Calu3 (cell line): ENCODE measurements at regions not wholly inside any gene's neighbourhood (a gene's known extent, or its start where the extent isn't known, plus 50 kb on each side); places are given as distances from the start of the nearest gene placed in this dataset.

Experiments used
- BruUV-seq: library from RNA; stranded (reverse); fragments of 400-500 nt; replicated peaks from 2 replicates; lab custom pipeline; 2021; lab: Mats Ljungman, UMichigan
- CTCF ChIA-PET: fragments of 300-600 bp; sonication (Branson Sonifier 250); formaldehyde crosslinking; loops from one replicate; lab custom pipeline; 2022; ENCODE audit warnings: antibody characterized with exemption; lab: Charles Lee
- DNase-seq: peaks from one replicate; pipeline ENCODE4 v3.0.0; 2022
- H3K27ac Mint-ChIP-seq: one replicate; pipeline ENCODE4 v1.8.0; 2022; ENCODE audit warnings: mixed read lengths; ENCODE audit not compliant: unreplicated experiment
- H3K27me3 Mint-ChIP-seq: one replicate; pipeline ENCODE4 v1.8.0; 2022; ENCODE audit warnings: mixed read lengths; ENCODE audit not compliant: unreplicated experiment
- H3K36me3 Mint-ChIP-seq: one replicate; pipeline ENCODE4 v1.8.0; 2022; ENCODE audit warnings: mild to moderate bottlenecking, moderate library complexity, mixed read lengths; ENCODE audit not compliant: insufficient read depth, unreplicated experiment
- H3K4me1 Mint-ChIP-seq: one replicate; pipeline ENCODE4 v1.8.0; 2022; ENCODE audit warnings: mild to moderate bottlenecking, low read depth, mixed read lengths; ENCODE audit not compliant: unreplicated experiment
- H3K4me3 Mint-ChIP-seq: one replicate; pipeline ENCODE4 v1.8.0; 2022; ENCODE audit warnings: mild to moderate bottlenecking, low read depth, moderate library complexity, mixed read lengths; ENCODE audit not compliant: unreplicated experiment
- H3K9me3 Mint-ChIP-seq: one replicate; pipeline ENCODE4 v1.8.0; 2022; ENCODE audit warnings: low read depth, mixed read lengths; ENCODE audit not compliant: unreplicated experiment
- CTCF ChIP-seq: fragments of 200-600 bp; IDR thresholded peaks from one replicate; pipeline ENCODE4 v1.8.0; 2022; ENCODE audit warnings: antibody characterized with exemption; ENCODE audit not compliant: unreplicated experiment
- intact Hi-C: fragments of 100-400 bp; cut with micrococcal nuclease; formaldehyde crosslinking; loops from one replicate; pipeline ENCODE4 v1.10.0; 2022; ENCODE audit not compliant: unreplicated experiment

- no peaks in the 10 kb centered on the region for H3K27me3 Mint-ChIP-seq
- H3K4me1 Mint-ChIP-seq = peaks cover 7% of the 10 kb centered on the region
- BruUV-seq = no TSS peak
- CTCF ChIA-PET = no interaction called here
- no peaks in the 10 kb centered on the region for H3K36me3 Mint-ChIP-seq
- H3K9me3 Mint-ChIP-seq = no peaks in the 10 kb centered on the region
- no peak overlapping the region for H3K4me3 Mint-ChIP-seq
- intact Hi-C loops = loop anchor here (2.0 kb wide), 1 partner anchor 96 kb away; no protein-coding TSS in a partner anchor
- H3K27ac Mint-ChIP-seq = no peak overlapping the region
- peak; percentile 36 for DNase-seq
- no peak for TF ChIP-seq CTCF
Measured at GRCh38 chr20:7090811-7091210, 323.3 kb downstream of the BMP2 start.

GRCh38 chr20:7091655-7092054 is 324.2 kb downstream of the BMP2 start:
- CTCF ChIA-PET = no interaction called here
- no peak for DNase-seq
- BruUV-seq = no TSS peak
- H3K4me1 Mint-ChIP-seq = no peaks in the 10 kb centered on the region
- H3K4me3 Mint-ChIP-seq = no peak overlapping the region
- H3K9me3 Mint-ChIP-seq = no peaks in the 10 kb centered on the region
- intact Hi-C loops = loop anchor here (2.0 kb wide), 1 partner anchor 97 kb away; no protein-coding TSS in a partner anchor
- no peak overlapping the region for H3K27ac Mint-ChIP-seq
- no peaks in the 10 kb centered on the region for H3K27me3 Mint-ChIP-seq
- H3K36me3 Mint-ChIP-seq = no peaks in the 10 kb centered on the region
- no peak for TF ChIP-seq CTCF

GRCh38 chr20:7094438-7094997 is 327.0 kb downstream of the BMP2 start:
- peak; percentile 60 for DNase-seq
- peak; percentile 57 for TF ChIP-seq CTCF
- H3K36me3 Mint-ChIP-seq = no peaks in the 10 kb centered on the region
- CTCF ChIA-PET = no interaction called here
- no peak overlapping the region for H3K4me3 Mint-ChIP-seq
- no peaks in the 10 kb centered on the region for H3K4me1 Mint-ChIP-seq
- intact Hi-C loops = loop anchor here (1.0 kb wide), 2 partner anchors 101 to 265 kb away; no protein-coding TSS in a partner anchor
- no peaks in the 10 kb centered on the region for H3K9me3 Mint-ChIP-seq
- H3K27ac Mint-ChIP-seq = no peak overlapping the region
- BruUV-seq = no TSS peak
- H3K27me3 Mint-ChIP-seq = no peaks in the 10 kb centered on the region

- CTCF ChIA-PET = interaction anchor here (0.7 kb wide), 1 partner anchor 316 kb away, joined by 4 read pairs; no protein-coding TSS in a partner anchor
- no peaks in the 10 kb centered on the region for H3K27me3 Mint-ChIP-seq
- BruUV-seq = no TSS peak
- H3K9me3 Mint-ChIP-seq = no peaks in the 10 kb centered on the region
- intact Hi-C loops = no loop called here
- H3K36me3 Mint-ChIP-seq = no peaks in the 10 kb centered on the region
- TF ChIP-seq CTCF = no peak
- H3K27ac Mint-ChIP-seq = no peak overlapping the region
- DNase-seq = no peak
- H3K4me1 Mint-ChIP-seq = no peaks in the 10 kb centered on the region
- no peak overlapping the region for H3K4me3 Mint-ChIP-seq
Measured at GRCh38 chr20:7106910-7107309, 339.4 kb downstream of the BMP2 start.
